Progenitor cell of endocrine pancreas (in vitro differentiated cells): ENCODE measurements at regions not wholly inside any gene's neighbourhood (a gene's known extent, or its start where the extent isn't known, plus 50 kb on each side); places are given as distances from the start of the nearest gene placed in this dataset.
A peak's percentile ranks its signal among the peaks of the same experiment; 100 is the strongest.

Experiments
- DNase-seq: peaks from one replicate; pipeline ENCODE4 v3.0.0; 2021; ENCODE audit warnings: low spot score; ENCODE audit not compliant: unreplicated experiment
- H3K27ac Mint-ChIP-seq: 2 replicates; pipeline ENCODE4 v1.8.0; 2021; ENCODE audit warnings: mild to moderate bottlenecking, moderate library complexity, mixed read lengths
- H3K27me3 Mint-ChIP-seq: 2 replicates; pipeline ENCODE4 v1.8.0; 2021; ENCODE audit warnings: mixed read lengths
- H3K36me3 Mint-ChIP-seq: 2 replicates; pipeline ENCODE4 v1.8.0; 2022; ENCODE audit warnings: mixed read lengths; ENCODE audit not compliant: insufficient read depth
- H3K4me1 Mint-ChIP-seq: 2 replicates; pipeline ENCODE4 v1.8.0; 2021; ENCODE audit warnings: low read depth, mixed read lengths
- H3K4me3 Mint-ChIP-seq: 2 replicates; pipeline ENCODE4 v1.8.0; 2021; ENCODE audit warnings: low read depth, mild to moderate bottlenecking, moderate library complexity, mixed read lengths
- H3K9me3 Mint-ChIP-seq: 2 replicates; pipeline ENCODE4 v1.8.0; 2021; ENCODE audit warnings: low read depth, mixed read lengths
- CTCF ChIP-seq: fragments of 200-600 bp; sonication (generic); IDR thresholded peaks from one replicate; pipeline ENCODE4 v1.5.0; 2021; ENCODE audit warnings: antibody characterized with exemption, mild to moderate bottlenecking; ENCODE audit not compliant: unreplicated experiment

- no peaks in the 10 kb centered on the region for H3K36me3 Mint-ChIP-seq
- H3K27ac Mint-ChIP-seq: no peak overlapping the region
- H3K4me3 Mint-ChIP-seq: no peak overlapping the region
- no peak for DNase-seq
- H3K9me3 Mint-ChIP-seq: peaks cover 8% of the 10 kb centered on the region
- no peaks in the 10 kb centered on the region for H3K27me3 Mint-ChIP-seq
- H3K4me1 Mint-ChIP-seq: peaks cover 20% of the 10 kb centered on the region
- no peak for TF ChIP-seq CTCF
These were observed 121.7 kb downstream of the CMPK2 start for GRCh38 chr2:6744038-6744437.

- Mint-ChIP-seq H3K36me3 (no peaks in the 10 kb centered on the region), H3K9me3 (peaks cover 5% of the 10 kb centered on the region), H3K4me3 (no peak overlapping the region), H3K27ac (peak overlapping the region; percentile 86), H3K4me1 (peaks cover 41% of the 10 kb centered on the region), H3K27me3 (no peaks in the 10 kb centered on the region)
- TF ChIP-seq CTCF: no peak
- DNase-seq: no peak
These were observed 118.3 kb downstream of the CMPK2 start for GRCh38 chr2:6747433-6747832.

DNA sequence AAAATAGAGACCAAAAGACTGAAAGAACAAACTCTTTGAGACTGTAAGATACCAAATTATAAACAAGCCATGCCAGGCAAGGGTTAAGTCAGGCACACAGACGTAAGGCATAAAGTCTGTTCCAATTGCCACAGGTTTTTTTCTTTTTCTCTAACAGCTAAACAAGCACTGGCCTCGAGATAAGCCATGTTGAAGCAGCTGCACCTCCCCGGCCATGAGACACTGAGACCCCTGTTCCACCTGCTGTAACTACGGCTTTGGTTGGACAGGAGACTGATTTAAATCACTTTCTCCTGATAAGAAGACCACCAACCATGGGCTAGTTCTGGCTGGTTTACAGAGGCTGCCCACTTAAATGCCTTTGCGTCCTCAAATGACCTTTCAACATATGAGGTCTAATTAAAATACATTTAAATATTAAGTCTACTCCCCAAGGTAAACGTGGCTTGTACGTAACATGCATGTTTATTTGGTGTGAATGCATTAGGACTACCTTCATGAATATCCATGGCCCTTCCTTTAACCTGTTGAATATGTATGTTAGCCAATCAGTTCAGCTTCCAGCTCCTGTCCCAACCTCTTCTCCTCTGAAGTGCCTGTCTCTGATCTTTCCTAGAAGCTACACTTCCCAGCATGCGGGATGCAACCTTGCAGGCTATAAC, 117.2 kb downstream of the CMPK2 start:
- H3K9me3 Mint-ChIP-seq: peaks cover 5% of the 10 kb centered on the region
- no peak for TF ChIP-seq CTCF
- no peaks in the 10 kb centered on the region for H3K27me3 Mint-ChIP-seq
- DNase-seq: no peak
- H3K36me3 Mint-ChIP-seq: no peaks in the 10 kb centered on the region
- H3K4me1 Mint-ChIP-seq: peaks cover 41% of the 10 kb centered on the region
- peak overlapping the region; percentile 34 for H3K27ac Mint-ChIP-seq
- H3K4me3 Mint-ChIP-seq: no peak overlapping the region

DNA sequence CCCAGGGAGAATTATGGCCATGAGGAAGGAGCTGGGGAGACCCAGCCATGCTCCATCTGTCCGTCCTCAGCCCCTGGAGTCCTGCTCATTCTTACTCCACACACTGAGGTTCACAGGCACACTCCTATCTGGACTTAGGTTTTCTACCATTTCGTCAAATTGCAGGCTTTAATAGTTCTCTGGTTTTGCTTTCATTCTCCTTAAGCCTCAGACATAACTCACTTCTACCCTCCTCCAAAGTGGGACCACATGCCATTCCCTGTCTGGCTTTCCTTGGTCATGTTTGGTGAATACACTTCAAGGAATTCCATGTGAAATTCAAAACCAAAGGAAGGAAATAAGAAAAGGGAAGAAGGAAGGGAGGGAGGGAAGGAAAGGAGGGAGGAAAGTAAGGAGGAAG, 115.7 kb downstream of the CMPK2 start:
- DNase-seq: no peak
- no peak for TF ChIP-seq CTCF
- Mint-ChIP-seq H3K9me3 (peaks cover 2% of the 10 kb centered on the region), H3K27me3 (no peaks in the 10 kb centered on the region), H3K27ac (no peak overlapping the region), H3K36me3 (no peaks in the 10 kb centered on the region), H3K4me3 (no peak overlapping the region), H3K4me1 (peaks cover 45% of the 10 kb centered on the region)

DNA sequence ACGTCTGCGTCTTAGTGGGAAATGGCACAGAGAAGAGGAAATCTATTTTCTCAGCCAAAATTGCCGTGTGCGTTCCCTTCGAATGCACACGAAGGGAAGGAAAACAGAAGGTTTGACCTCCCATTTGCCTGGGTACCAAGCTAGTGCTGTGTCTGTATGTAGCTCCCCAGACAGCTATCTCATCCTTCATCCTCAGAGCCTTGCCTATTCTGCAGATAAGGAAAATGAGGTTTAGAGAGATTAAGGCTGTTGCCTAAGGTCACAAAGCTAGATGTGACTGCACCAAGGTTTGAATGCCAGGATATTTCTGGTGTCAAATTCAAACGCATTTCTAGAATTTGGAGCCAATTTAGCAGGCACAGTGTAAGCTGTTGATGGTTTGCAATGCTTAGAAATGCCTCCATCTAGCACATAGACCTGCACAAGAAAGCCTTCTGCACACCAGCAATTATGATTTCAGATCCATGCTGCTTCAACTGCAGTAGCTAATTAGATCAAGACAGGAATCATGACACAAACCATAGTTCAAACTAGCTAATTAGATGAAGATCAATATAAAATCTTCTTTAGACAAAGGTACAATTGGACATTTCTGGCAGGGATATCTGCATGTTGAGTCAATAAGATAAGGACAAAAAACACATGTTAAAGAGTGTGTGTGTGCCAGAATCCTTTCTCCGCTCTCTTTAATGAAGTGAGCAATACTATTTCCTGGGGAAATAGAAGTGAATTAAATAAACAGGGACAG, 115.1 kb downstream of the CMPK2 start:
- no peaks in the 10 kb centered on the region for H3K9me3 Mint-ChIP-seq
- TF ChIP-seq CTCF: no peak
- H3K27me3 Mint-ChIP-seq: no peaks in the 10 kb centered on the region
- H3K4me1 Mint-ChIP-seq: peaks cover 48% of the 10 kb centered on the region
- H3K36me3 Mint-ChIP-seq: no peaks in the 10 kb centered on the region
- H3K4me3 Mint-ChIP-seq: no peak overlapping the region
- H3K27ac Mint-ChIP-seq: no peak overlapping the region
- DNase-seq: no peak
